Esophagus squamous epithelium (tissue), 5 donors: ENCODE measurements at regions not wholly inside any gene's neighbourhood (a gene's known extent, or its start where the extent isn't known, plus 50 kb on each side); places are given as distances from the start of the nearest gene placed in this dataset.

Experiments
- DNase-seq: peaks from one replicate; lab custom pipeline; 2025; lab: John Stamatoyannopoulos, UW
- H3K27ac ChIP-seq, 4 donors: fragments of 200-600 bp; sonication (generic); one replicate each; pipeline ENCODE4 v1.5.1; 2016 to 2019; ENCODE audit warnings: mild to moderate bottlenecking in 1 of 4
- H3K27me3 ChIP-seq, 4 donors: fragments of 200-600 bp; sonication (generic); 1 replicate in 3 of 4; 2 replicates in 1 of 4; pipeline versions ENCODE4 v1.5.1 to v1.6.0; 2017 to 2021; ENCODE audit warnings: antibody characterized with exemption in 1 of 4
- H3K36me3 ChIP-seq, 3 donors: fragments of 200-600 bp; sonication (generic); one replicate each; pipeline ENCODE4 v1.5.1; 2016 to 2019
- H3K4me1 ChIP-seq, 3 donors: fragments of 200-600 bp; sonication (generic); one replicate each; pipeline ENCODE4 v1.5.1; 2017 to 2019
- H3K4me3 ChIP-seq, 4 donors: fragments of 200-600 bp; sonication (generic); 1 replicate in 3 of 4; 2 replicates in 1 of 4; pipeline ENCODE4 v1.5.1; 2016 to 2019; ENCODE audit warnings: mild to moderate bottlenecking in 2 of 4, moderate library complexity in 1 of 4
- H3K9me3 ChIP-seq, 3 donors: fragments of 200-600 bp; sonication (generic); one replicate each; pipeline ENCODE4 v1.5.1; 2016 to 2019
- CTCF ChIP-seq, 6 experiments: fragments of 450-650 bp in 4 of 6; fragments of 200-600 bp in 2 of 6; sonication (generic) in 2 of 6; IDR thresholded peaks; one replicate each; pipeline ENCODE4 v1.5.1; 2016 to 2019; ENCODE audit warnings: antibody characterized with exemption in 6 of 6, mild to moderate bottlenecking in 4 of 6, moderate library complexity in 4 of 6
- POLR2A ChIP-seq, 4 donors: fragments of 450-650 bp; IDR thresholded peaks; one replicate each; pipeline ENCODE4 v1.6.1; 2017; ENCODE audit warnings: antibody characterized with exemption in 4 of 4, mild to moderate bottlenecking in 4 of 4, moderate library complexity in 3 of 4
- WGBS, 2 donors: methylation state at CpG; one replicate each; pipeline ENCODE4 v1.1.5; 2018; 5-methylcytosine and 5-hydroxymethylcytosine counted together
- intact Hi-C: fragments of 100-400 bp; cut with DNase I; formaldehyde crosslinking; loops from one replicate; pipeline ENCODE4 v1.15.0; 2022
- donor health status: DM: yes; HTN: yes; CAD: no.

GRCh38 chr10:51020200-51020599 is 54.1 kb upstream of the PRKG1 start:
- H3K27ac ChIP-seq = no peak overlapping the region
- peaks cover 0 to 29% (median 0%) of the 10 kb centered on the region in 3 donors for H3K4me1 ChIP-seq
- intact Hi-C loops = no loop called here
- WGBS, 2 donors = 63 to 65% methylated on average over 5 of the region's 5 CpGs
- no peak for DNase-seq
- no peak for TF ChIP-seq CTCF (IDR thresholded peaks at IDR 0.05)
- no peak for TF ChIP-seq POLR2A (IDR thresholded peaks at IDR 0.05)
- no peaks in the 10 kb centered on the region for H3K9me3 ChIP-seq
- no peaks in the 10 kb centered on the region for H3K27me3 ChIP-seq
- no peaks in the 10 kb centered on the region for H3K36me3 ChIP-seq
- no peak overlapping the region for H3K4me3 ChIP-seq

GRCh38 chr10:51022933-51023585 is 51.2 kb upstream of the PRKG1 start:
- peaks cover 0 to 29% (median 0%) of the 10 kb centered on the region in 3 donors for H3K4me1 ChIP-seq
- no peak overlapping the region for H3K4me3 ChIP-seq
- H3K27me3 ChIP-seq = no peaks in the 10 kb centered on the region
- peak overlapping the region in 2 of 4 donors; percentile 54 to 58 for H3K27ac ChIP-seq
- no peaks in the 10 kb centered on the region for H3K9me3 ChIP-seq
- no peaks in the 10 kb centered on the region for H3K36me3 ChIP-seq
- 76% methylated on average over 3 to 5 of the region's 5 CpGs for WGBS, 2 donors
- DNase-seq = no peak
- intact Hi-C loops = no loop called here
- no peak for TF ChIP-seq POLR2A (IDR thresholded peaks at IDR 0.05)

DNA sequence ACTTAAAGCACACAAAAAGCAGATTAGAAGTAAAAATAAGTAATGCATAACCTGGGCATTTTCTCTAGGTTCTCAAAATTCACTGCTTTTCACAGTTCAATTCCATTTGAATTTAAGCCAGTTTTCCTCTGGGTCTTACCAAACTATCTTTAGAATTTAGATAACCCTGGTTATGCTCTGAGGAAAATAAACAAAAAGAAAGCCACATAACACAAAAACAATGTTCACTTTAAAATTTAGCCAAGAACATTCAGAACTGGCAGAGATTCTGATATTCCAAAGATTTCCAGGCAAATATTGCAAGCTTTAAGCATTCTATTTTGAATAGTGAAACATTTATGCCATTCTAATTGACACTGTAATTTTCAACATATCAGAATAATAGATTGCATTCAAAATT is 50.7 kb upstream of the PRKG1 start:
- intact Hi-C loops = no loop called here

More for the DNA sequence above, 50.7 kb upstream of the PRKG1 start:
- TF ChIP-seq POLR2A (IDR thresholded peaks at IDR 0.05) (no peak), CTCF (IDR thresholded peaks at IDR 0.05) (no peak)
- no peak overlapping the region for H3K4me3 ChIP-seq
- no peaks in the 10 kb centered on the region for H3K36me3 ChIP-seq
- no peaks in the 10 kb centered on the region for H3K9me3 ChIP-seq
- no peak for DNase-seq
- H3K4me1 ChIP-seq = peaks cover 0 to 34% (median 0%) of the 10 kb centered on the region in 3 donors
- H3K27ac ChIP-seq = peak overlapping the region in 1 of 4 donors; percentile 58
- no peaks in the 10 kb centered on the region for H3K27me3 ChIP-seq
